ENCODE measurements at regions not wholly inside any gene's neighbourhood (a gene's known extent, or its start where the extent isn't known, plus 50 kb on each side); places are given as distances from the start of the nearest gene placed in this dataset.

DNA sequence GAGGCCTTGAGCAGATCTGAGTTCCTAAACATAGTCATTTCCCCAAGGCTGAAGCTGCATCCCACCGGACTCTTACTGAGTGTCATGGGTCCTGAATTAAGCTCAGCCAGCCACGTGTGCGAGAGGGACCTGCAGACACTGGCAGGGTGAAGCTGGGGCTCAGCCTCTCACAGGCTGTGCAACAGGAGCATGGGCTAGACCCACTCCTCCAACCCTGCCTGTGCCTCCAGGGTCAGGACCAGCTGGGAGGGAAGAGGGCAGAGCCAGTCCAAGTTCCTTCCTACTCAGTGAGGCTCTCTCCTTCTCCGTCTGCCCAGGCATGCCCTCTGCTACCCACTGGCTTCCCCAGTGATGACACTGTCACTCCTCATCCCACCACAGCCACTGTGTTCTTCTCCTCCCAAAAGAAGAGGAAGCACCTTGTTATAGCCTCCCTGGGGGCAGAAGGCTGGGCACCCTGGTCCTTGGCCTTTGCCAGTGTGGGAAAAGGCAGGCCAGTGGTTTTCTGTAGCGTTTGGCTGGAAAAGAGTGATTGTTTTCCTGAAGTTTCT is 78.9 kb downstream of the KCNF1 start:
- H3K27ac ChIP-seq (ENCODE audit: low read depth), result no peak overlapping the region
- no peaks in the 10 kb centered on the region for H3K36me3 ChIP-seq (ENCODE audit: insufficient read depth)
- WGBS, result 89% methylated on average over 5 of the region's 5 CpGs
- H3K4me3 ChIP-seq (ENCODE audit: low read depth, low read length), result no peak overlapping the region
- H3K4me1 ChIP-seq (ENCODE audit: insufficient read depth), result no peaks in the 10 kb centered on the region
- DNase-seq (ENCODE audit: extremely low spot score), result no peak

GRCh38 chr2:10992023-10992791 is 80.5 kb downstream of the KCNF1 start:
- H3K36me3 ChIP-seq (ENCODE audit: insufficient read depth), result no peaks in the 10 kb centered on the region
- H3K4me3 ChIP-seq (ENCODE audit: low read depth, low read length), result no peak overlapping the region
- no peaks in the 10 kb centered on the region for H3K4me1 ChIP-seq (ENCODE audit: insufficient read depth)
- 90% methylated on average over 14 of the region's 14 CpGs for WGBS
- H3K27ac ChIP-seq (ENCODE audit: low read depth), result no peak overlapping the region
- no peak for DNase-seq (ENCODE audit: extremely low spot score)

- no peaks in the 10 kb centered on the region for H3K36me3 ChIP-seq (ENCODE audit: insufficient read depth)
- no peak overlapping the region for H3K4me3 ChIP-seq (ENCODE audit: low read depth, low read length)
- H3K27ac ChIP-seq (ENCODE audit: low read depth), result no peak overlapping the region
- no peak for DNase-seq (ENCODE audit: extremely low spot score)
- H3K4me1 ChIP-seq (ENCODE audit: insufficient read depth), result no peaks in the 10 kb centered on the region
- 46% methylated on average over 8 of the region's 8 CpGs for WGBS
Observed at GRCh38 chr2:10993001-10993481, 81.3 kb downstream of the KCNF1 start.

- Histone ChIP-seq H3K36me3 (ENCODE audit: insufficient read depth) (no peaks in the 10 kb centered on the region), H3K27ac (ENCODE audit: low read depth) (no peak overlapping the region), H3K4me1 (ENCODE audit: insufficient read depth) (no peaks in the 10 kb centered on the region), H3K4me3 (ENCODE audit: low read depth, low read length) (no peak overlapping the region)
- WGBS, result 89% methylated on average over 13 of the region's 13 CpGs
- DNase-seq (ENCODE audit: extremely low spot score), result no peak
Observed at GRCh38 chr2:10995366-10995970, 83.7 kb downstream of the KCNF1 start.

- WGBS, result 85% methylated on average over 3 of the region's 3 CpGs
- H3K36me3 ChIP-seq (ENCODE audit: insufficient read depth), result no peaks in the 10 kb centered on the region
- H3K4me1 ChIP-seq (ENCODE audit: insufficient read depth), result no peaks in the 10 kb centered on the region
- no peak for DNase-seq (ENCODE audit: extremely low spot score)
- H3K27ac ChIP-seq (ENCODE audit: low read depth), result no peak overlapping the region
- H3K4me3 ChIP-seq (ENCODE audit: low read depth, low read length), result no peak overlapping the region
Observed at GRCh38 chr2:11004199-11004598, 92.5 kb downstream of the KCNF1 start.

DNA sequence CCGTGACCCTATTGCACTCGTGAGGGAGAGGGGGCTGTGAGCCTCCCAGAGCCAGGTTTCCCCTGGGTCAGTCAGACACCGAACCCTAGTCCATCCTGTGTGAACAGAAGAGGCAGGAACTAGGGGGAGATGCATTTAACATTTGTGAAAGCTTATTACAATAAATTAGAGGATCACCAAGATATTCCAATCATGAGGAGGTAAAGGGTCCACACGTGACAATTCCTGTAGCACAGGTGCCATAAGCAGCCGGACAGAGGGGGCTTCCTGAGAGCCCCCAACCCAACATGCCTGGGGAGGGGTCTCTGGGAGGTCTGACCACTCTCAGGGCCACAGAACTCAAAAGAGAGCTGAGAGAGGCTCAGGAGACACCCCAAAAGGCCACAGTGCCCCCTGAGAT is 93.3 kb downstream of the KCNF1 start:
- 90% methylated on average over 5 of the region's 5 CpGs for WGBS
- DNase-seq (ENCODE audit: extremely low spot score), result no peak

DNA sequence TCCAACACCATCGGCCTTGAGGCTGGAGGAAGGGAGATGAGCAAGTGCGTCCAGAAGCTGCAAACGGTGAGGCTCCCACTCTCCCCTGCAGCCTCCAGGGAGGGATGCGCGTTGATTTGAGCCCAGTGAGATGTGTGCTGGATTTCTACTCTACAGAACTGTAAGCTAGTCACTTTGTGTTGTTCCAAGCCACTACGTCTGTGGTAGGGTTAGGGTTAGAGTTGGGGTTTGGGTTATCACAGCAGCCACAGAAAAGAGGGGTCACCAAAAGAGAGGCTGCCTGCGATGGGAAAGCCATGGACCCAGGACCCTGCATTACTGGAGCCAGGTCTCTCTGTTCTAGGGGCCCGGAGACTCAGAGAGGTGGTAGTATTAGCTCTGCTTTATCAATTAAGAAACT is 94.5 kb downstream of the KCNF1 start:
- DNase-seq (ENCODE audit: extremely low spot score), result no peak
- Histone ChIP-seq H3K36me3 (ENCODE audit: insufficient read depth) (no peaks in the 10 kb centered on the region), H3K4me1 (ENCODE audit: insufficient read depth) (no peaks in the 10 kb centered on the region), H3K4me3 (ENCODE audit: low read depth, low read length) (no peak overlapping the region), H3K27ac (ENCODE audit: low read depth) (no peak overlapping the region)
- WGBS, result 88% methylated on average over 8 of the region's 8 CpGs

More for the DNA sequence above, 93.3 kb downstream of the KCNF1 start:
- Histone ChIP-seq H3K36me3 (ENCODE audit: insufficient read depth) (no peaks in the 10 kb centered on the region), H3K4me3 (ENCODE audit: low read depth, low read length) (no peak overlapping the region), H3K27ac (ENCODE audit: low read depth) (no peak overlapping the region), H3K4me1 (ENCODE audit: insufficient read depth) (no peaks in the 10 kb centered on the region)

GRCh38 chr2:11007331-11008264 is 95.9 kb downstream of the KCNF1 start:
- 92% methylated on average over 18 of the region's 18 CpGs for whole genome bisulfite sequencing
- Histone ChIP-seq H3K27ac (ENCODE audit: low read depth) (no peak overlapping the region), H3K4me3 (ENCODE audit: low read depth, low read length) (no peak overlapping the region), H3K36me3 (ENCODE audit: insufficient read depth) (no peaks in the 10 kb centered on the region), H3K4me1 (ENCODE audit: insufficient read depth) (no peaks in the 10 kb centered on the region)
- DNase-seq (ENCODE audit: extremely low spot score), result no peak

DNA sequence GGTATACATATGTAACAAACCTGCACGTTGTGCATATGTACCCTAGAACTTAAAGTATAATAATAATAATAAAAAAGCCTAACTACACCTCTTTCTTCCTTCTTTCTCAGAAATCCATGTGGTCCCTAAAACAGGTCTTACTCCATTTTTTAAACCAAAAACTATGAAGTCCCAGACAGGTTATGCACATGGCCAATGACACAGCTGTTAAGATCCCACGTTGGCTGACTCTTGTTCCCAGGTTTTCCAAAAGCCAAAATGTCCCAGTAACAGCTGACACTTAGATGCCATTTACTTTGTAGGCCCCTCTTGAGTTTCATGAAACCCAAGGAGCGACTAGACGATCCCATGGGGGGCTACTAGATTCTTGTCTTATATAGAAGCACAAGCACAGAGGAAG is 97.0 kb downstream of the KCNF1 start:
- Histone ChIP-seq H3K4me1 (ENCODE audit: insufficient read depth) (peaks cover 1% of the 10 kb centered on the region), H3K36me3 (ENCODE audit: insufficient read depth) (no peaks in the 10 kb centered on the region), H3K4me3 (ENCODE audit: low read depth, low read length) (no peak overlapping the region), H3K27ac (ENCODE audit: low read depth) (no peak overlapping the region)
- 90% methylated on average over 4 of the region's 4 CpGs for WGBS
- DNase-seq (ENCODE audit: extremely low spot score), result no peak

- no peak for DNase-seq (ENCODE audit: extremely low spot score)
- H3K36me3 ChIP-seq (ENCODE audit: insufficient read depth), result no peaks in the 10 kb centered on the region
- no peak overlapping the region for H3K27ac ChIP-seq (ENCODE audit: low read depth)
- peaks cover 1% of the 10 kb centered on the region for H3K4me1 ChIP-seq (ENCODE audit: insufficient read depth)
- 91% methylated on average over 3 of the region's 3 CpGs for WGBS
- no peak overlapping the region for H3K4me3 ChIP-seq (ENCODE audit: low read depth, low read length)
Observed at GRCh38 chr2:11009176-11009575, 97.4 kb downstream of the KCNF1 start.

- H3K36me3 ChIP-seq (ENCODE audit: insufficient read depth), result no peaks in the 10 kb centered on the region
- 58% methylated on average over 6 of the region's 6 CpGs for WGBS
- no peak for DNase-seq (ENCODE audit: extremely low spot score)
Observed at GRCh38 chr2:11009891-11010290, 98.2 kb downstream of the KCNF1 start.

GRCh38 chr2:11011359-11011758 is 99.6 kb downstream of the KCNF1 start:
- H3K4me3 ChIP-seq (ENCODE audit: low read depth, low read length), result no peak overlapping the region
- peaks cover 1% of the 10 kb centered on the region for H3K4me1 ChIP-seq (ENCODE audit: insufficient read depth)
- H3K27ac ChIP-seq (ENCODE audit: low read depth), result no peak overlapping the region
- no peak for DNase-seq (ENCODE audit: extremely low spot score)
- no peaks in the 10 kb centered on the region for H3K36me3 ChIP-seq (ENCODE audit: insufficient read depth)
- WGBS, result 84% methylated on average over 7 of the region's 7 CpGs

More at GRCh38 chr2:11009891-11010290, 98.2 kb downstream of the KCNF1 start:
- H3K4me3 ChIP-seq (ENCODE audit: low read depth, low read length), result no peak overlapping the region
- H3K27ac ChIP-seq (ENCODE audit: low read depth), result no peak overlapping the region
- peaks cover 1% of the 10 kb centered on the region for H3K4me1 ChIP-seq (ENCODE audit: insufficient read depth)

DNA sequence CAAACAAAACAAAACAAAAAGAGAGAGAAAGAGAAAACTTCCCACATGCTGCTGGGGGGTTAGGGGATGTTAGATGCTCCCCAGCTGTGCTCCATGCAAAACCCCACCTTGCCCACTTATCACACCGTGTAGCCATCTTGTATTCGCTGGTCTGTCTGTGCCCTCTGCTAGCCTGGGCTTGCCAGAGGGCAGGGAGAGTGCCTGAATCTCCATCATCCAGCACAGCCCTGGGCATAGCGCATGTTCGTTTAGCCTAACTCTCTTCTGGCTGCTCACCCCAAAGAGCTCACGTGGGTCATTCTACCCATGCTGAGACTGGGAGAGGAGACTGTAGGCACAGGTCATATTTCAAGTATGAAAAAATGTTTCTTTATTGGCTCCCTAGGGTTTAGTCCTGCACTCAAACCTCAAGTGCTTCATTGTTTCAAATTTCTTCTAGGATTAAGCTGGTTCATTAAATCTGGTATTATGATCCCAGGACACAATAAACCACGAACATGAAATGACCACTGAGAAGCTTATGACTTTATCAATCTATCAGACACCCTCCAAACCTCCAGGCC is 100.5 kb downstream of the KCNF1 start:
- H3K4me1 ChIP-seq (ENCODE audit: insufficient read depth), result peaks cover 1% of the 10 kb centered on the region
- H3K36me3 ChIP-seq (ENCODE audit: insufficient read depth), result no peaks in the 10 kb centered on the region
- H3K27ac ChIP-seq (ENCODE audit: low read depth), result no peak overlapping the region
- WGBS, result 82% methylated on average over 6 of the region's 6 CpGs
- no peak overlapping the region for H3K4me3 ChIP-seq (ENCODE audit: low read depth, low read length)
- DNase-seq (ENCODE audit: extremely low spot score), result no peak

Data from urinary bladder (tissue), 3 donors.